ENCODE measurements at regions not wholly inside any gene's neighbourhood (a gene's known extent, or its start where the extent isn't known, plus 50 kb on each side); places are given as distances from the start of the nearest gene placed in this dataset.

DNA sequence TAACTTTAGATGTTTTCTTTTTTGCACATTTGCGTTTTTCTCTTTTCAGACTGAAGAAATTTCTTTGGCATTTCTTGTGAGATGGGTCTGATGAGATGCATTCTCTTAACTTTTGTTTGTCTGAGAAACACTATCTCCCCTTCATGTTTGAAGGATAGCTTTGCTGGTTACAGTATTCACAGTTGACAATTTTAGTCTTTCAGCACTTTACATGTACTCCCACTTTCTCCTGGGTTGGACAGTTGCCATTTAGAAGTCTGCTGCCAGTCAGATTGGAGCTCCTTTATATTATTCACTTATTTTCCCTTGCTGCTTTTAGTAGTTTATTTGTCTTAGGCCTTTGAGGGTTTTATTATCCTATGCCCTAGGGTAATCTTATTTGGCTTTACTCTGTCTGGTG, 67.3 kb upstream of the VOPP1 start:
- TF ChIP-seq, protein P1, sequence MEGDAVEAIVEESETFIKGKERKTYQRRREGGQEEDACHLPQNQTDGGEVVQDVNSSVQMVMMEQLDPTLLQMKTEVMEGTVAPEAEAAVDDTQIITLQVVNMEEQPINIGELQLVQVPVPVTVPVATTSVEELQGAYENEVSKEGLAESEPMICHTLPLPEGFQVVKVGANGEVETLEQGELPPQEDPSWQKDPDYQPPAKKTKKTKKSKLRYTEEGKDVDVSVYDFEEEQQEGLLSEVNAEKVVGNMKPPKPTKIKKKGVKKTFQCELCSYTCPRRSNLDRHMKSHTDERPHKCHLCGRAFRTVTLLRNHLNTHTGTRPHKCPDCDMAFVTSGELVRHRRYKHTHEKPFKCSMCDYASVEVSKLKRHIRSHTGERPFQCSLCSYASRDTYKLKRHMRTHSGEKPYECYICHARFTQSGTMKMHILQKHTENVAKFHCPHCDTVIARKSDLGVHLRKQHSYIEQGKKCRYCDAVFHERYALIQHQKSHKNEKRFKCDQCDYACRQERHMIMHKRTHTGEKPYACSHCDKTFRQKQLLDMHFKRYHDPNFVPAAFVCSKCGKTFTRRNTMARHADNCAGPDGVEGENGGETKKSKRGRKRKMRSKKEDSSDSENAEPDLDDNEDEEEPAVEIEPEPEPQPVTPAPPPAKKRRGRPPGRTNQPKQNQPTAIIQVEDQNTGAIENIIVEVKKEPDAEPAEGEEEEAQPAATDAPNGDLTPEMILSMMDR (IDR thresholded peaks at IDR 0.05) = no peak
- TF ChIP-seq POLR2A (IDR thresholded peaks at IDR 0.05) = no peak
